DND-41 (cell line): ENCODE measurements at regions not wholly inside any gene's neighbourhood (a gene's known extent, or its start where the extent isn't known, plus 50 kb on each side); places are given as distances from the start of the nearest gene placed in this dataset.

ENCODE experiments used
- ATAC-seq: fragments of 200-7000 bp; cut with Tn5 transposase; 3 replicates; pipeline ENCODE4 v1.9.1; 2021; ENCODE audit warnings: low read depth; ENCODE audit not compliant: insufficient read depth
- DNase-seq: peaks from one replicate; pipeline ENCODE4 v3.0.0-alpha.2; 2020
- H2AFZ ChIP-seq: 2 replicates; pipeline ENCODE4 v1.6.0; 2012; ENCODE audit warnings: low read depth, low read length
- H3K27ac ChIP-seq: 2 replicates; pipeline ENCODE4 v1.5.1; 2012; ENCODE audit warnings: low read length, inconsistent platforms
- H3K27me3 ChIP-seq: fragments of 200-600 bp; sonication (generic); 2 replicates; pipeline ENCODE4 v1.6.0; 2012; ENCODE audit warnings: low read length, mild to moderate bottlenecking, inconsistent platforms; ENCODE audit not compliant: insufficient read depth, poor library complexity
- H3K36me3 ChIP-seq: 2 replicates; pipeline ENCODE4 v1.5.1; 2012; ENCODE audit warnings: low read length, inconsistent platforms; ENCODE audit not compliant: insufficient read depth
- H3K4me1 ChIP-seq: 2 replicates; pipeline ENCODE4 v1.5.1; 2012; ENCODE audit warnings: mild to moderate bottlenecking, low read length; ENCODE audit not compliant: insufficient read depth
- H3K4me2 ChIP-seq: 2 replicates; pipeline ENCODE4 v1.6.0; 2012; ENCODE audit warnings: mild to moderate bottlenecking, moderate library complexity, low read length, inconsistent platforms; ENCODE audit not compliant: insufficient read depth
- H3K4me3 ChIP-seq, 2 experiments: fragments of 200-600 bp in 1 of 2; shearing (Covaris generic) in 1 of 2; 2 replicates each; pipeline ENCODE4 v1.5.1; 2012 to 2016; ENCODE audit warnings: inconsistent platforms in 2 of 2, low read length in 2 of 2, mild to moderate bottlenecking in 2 of 2, low read depth in 1 of 2, moderate library complexity in 1 of 2
- H3K79me2 ChIP-seq: 2 replicates; pipeline ENCODE4 v1.6.0; 2012; ENCODE audit warnings: low read length, inconsistent platforms; ENCODE audit not compliant: insufficient read depth
- H3K9ac ChIP-seq: 2 replicates; pipeline ENCODE4 v1.6.0; 2012; ENCODE audit warnings: low read depth, mild to moderate bottlenecking, inconsistent platforms, low read length, moderate library complexity
- H3K9me3 ChIP-seq: 2 replicates; pipeline ENCODE4 v1.5.1; 2012; ENCODE audit warnings: low read length, moderate library complexity, mild to moderate bottlenecking, inconsistent platforms; ENCODE audit not compliant: insufficient read depth, severe bottlenecking
- H4K20me1 ChIP-seq: 2 replicates; pipeline ENCODE4 v1.6.0; 2012; ENCODE audit warnings: low read length; ENCODE audit not compliant: insufficient read depth
- CTCF ChIP-seq: IDR thresholded peaks from 2 replicates; pipeline ENCODE4 v1.5.1; 2012; ENCODE audit warnings: borderline replicate concordance, low read length, moderate library complexity, mild to moderate bottlenecking; ENCODE audit not compliant: poor library complexity, severe bottlenecking; ENCODE audit errors: extremely low read depth
- EZH2 ChIP-seq: IDR thresholded peaks from 3 replicates; pipeline ENCODE4 v1.6.1; 2012; ENCODE audit warnings: borderline replicate concordance, low read depth, mild to moderate bottlenecking, moderate library complexity, low read length, inconsistent platforms; ENCODE audit not compliant: severe bottlenecking

- H3K4me2 ChIP-seq, result no peak overlapping the region
- H2AFZ ChIP-seq, result no peak overlapping the region
- no peaks in the 10 kb centered on the region for H4K20me1 ChIP-seq
- H3K27me3 ChIP-seq, result no peaks in the 10 kb centered on the region
- H3K4me1 ChIP-seq, result no peaks in the 10 kb centered on the region
- no peak overlapping the region for H3K9ac ChIP-seq
- no peaks in the 10 kb centered on the region for H3K79me2 ChIP-seq
- no peaks in the 10 kb centered on the region for H3K9me3 ChIP-seq
- H3K36me3 ChIP-seq, result no peaks in the 10 kb centered on the region
- DNase-seq (no peak), ATAC-seq (no peak)
- no peak overlapping the region for H3K27ac ChIP-seq
- H3K4me3 ChIP-seq, result no peak overlapping the region
- no peak for TF ChIP-seq EZH2
- no peak for TF ChIP-seq CTCF
Observed at GRCh38 chr3:177370246-177370822, 173.1 kb upstream of the TBL1XR1 start.

GRCh38 chr3:177371146-177371545, 173.9 kb upstream of the TBL1XR1 start:
- no peaks in the 10 kb centered on the region for H4K20me1 ChIP-seq
- H3K27ac ChIP-seq, result no peak overlapping the region
- no peaks in the 10 kb centered on the region for H3K36me3 ChIP-seq
- H3K79me2 ChIP-seq, result no peaks in the 10 kb centered on the region
- ATAC-seq (no peak), DNase-seq (no peak)
- no peaks in the 10 kb centered on the region for H3K27me3 ChIP-seq
- no peaks in the 10 kb centered on the region for H3K4me1 ChIP-seq
- H3K9me3 ChIP-seq, result no peaks in the 10 kb centered on the region
- TF ChIP-seq CTCF, result no peak
- TF ChIP-seq EZH2, result no peak
- H3K4me2 ChIP-seq, result no peak overlapping the region
- no peak overlapping the region for H2AFZ ChIP-seq
- H3K4me3 ChIP-seq, result no peak overlapping the region
- no peak overlapping the region for H3K9ac ChIP-seq

GRCh38 chr3:177371888-177372287, 174.6 kb upstream of the TBL1XR1 start:
- Histone ChIP-seq H3K27me3 (no peaks in the 10 kb centered on the region), H3K4me2 (no peak overlapping the region), H3K36me3 (no peaks in the 10 kb centered on the region), H3K4me3 (no peak overlapping the region), H2AFZ (no peak overlapping the region), H3K9ac (no peak overlapping the region), H3K27ac (no peak overlapping the region), H3K79me2 (no peaks in the 10 kb centered on the region), H4K20me1 (no peaks in the 10 kb centered on the region), H3K9me3 (no peaks in the 10 kb centered on the region), H3K4me1 (no peaks in the 10 kb centered on the region)
- ATAC-seq (no peak), DNase-seq (no peak)
- no peak for TF ChIP-seq EZH2
- TF ChIP-seq CTCF, result no peak

- no peak overlapping the region for H2AFZ ChIP-seq
- TF ChIP-seq EZH2, result no peak
- TF ChIP-seq CTCF, result no peak
- no peaks in the 10 kb centered on the region for H3K36me3 ChIP-seq
- H3K4me2 ChIP-seq, result no peak overlapping the region
- ATAC-seq (no peak), DNase-seq (no peak)
- no peaks in the 10 kb centered on the region for H3K4me1 ChIP-seq
- no peak overlapping the region for H3K9ac ChIP-seq
- H3K9me3 ChIP-seq, result no peaks in the 10 kb centered on the region
- no peaks in the 10 kb centered on the region for H3K27me3 ChIP-seq
- no peak overlapping the region for H3K27ac ChIP-seq
- no peaks in the 10 kb centered on the region for H4K20me1 ChIP-seq
- H3K4me3 ChIP-seq, result no peak overlapping the region
- H3K79me2 ChIP-seq, result no peaks in the 10 kb centered on the region
Observed at GRCh38 chr3:177374323-177374722, 177.0 kb upstream of the TBL1XR1 start.
